Keratinocyte (primary cell): ENCODE measurements at regions not wholly inside any gene's neighbourhood (a gene's known extent, or its start where the extent isn't known, plus 50 kb on each side); places are given as distances from the start of the nearest gene placed in this dataset.
"Not testable (repeated sequence)": the region's sequence is repeated elsewhere in the genome, so short reads cannot be mapped to it uniquely, and the experiment has no call there.

Source experiments
- DNase-seq: peaks from one replicate; pipeline ENCODE4 v3.0.0-alpha.2; 2011; ENCODE audit warnings: low read depth, missing footprints, low spot score
- FAIRE-seq: peaks from 2 replicates; lab custom pipeline; 2011; peaks lifted over from hg19 to GRCh38; lab: Jason Lieb, UNC
- H2AFZ ChIP-seq: 2 replicates; pipeline ENCODE4 v1.6.0; 2012; ENCODE audit warnings: low read length, control low read depth, inconsistent platforms; ENCODE audit not compliant: control insufficient read depth
- H3K27ac ChIP-seq: 2 replicates; pipeline ENCODE4 v1.5.1; 2011; ENCODE audit warnings: low read length; ENCODE audit not compliant: control insufficient read depth, insufficient read depth
- H3K27me3 ChIP-seq: 3 replicates; pipeline ENCODE4 v1.6.0; 2011; ENCODE audit warnings: low read length; ENCODE audit not compliant: control insufficient read depth, insufficient read depth; ENCODE audit errors: extremely low read depth
- H3K36me3 ChIP-seq, 2 experiments: 2 replicates in 1 of 2; 3 replicates in 1 of 2; pipeline ENCODE4 v1.5.1; 2011; ENCODE audit warnings: low read length in 2 of 2, mild to moderate bottlenecking in 1 of 2; ENCODE audit not compliant: control insufficient read depth in 2 of 2, insufficient read depth in 2 of 2; ENCODE audit errors: extremely low read depth in 1 of 2
- H3K4me1 ChIP-seq: 3 replicates; pipeline ENCODE4 v1.5.1; 2011; ENCODE audit warnings: low read length; ENCODE audit not compliant: control insufficient read depth, insufficient read depth; ENCODE audit errors: extremely low read depth
- H3K4me2 ChIP-seq: 3 replicates; pipeline ENCODE4 v1.6.0; 2011; ENCODE audit warnings: low read depth, low read length; ENCODE audit not compliant: control insufficient read depth, insufficient read depth; ENCODE audit errors: extremely low read depth
- H3K4me3 ChIP-seq, 3 experiments: fragments of 200-600 bp in 1 of 3; sonication (generic) in 1 of 3; 2 replicates in 2 of 3; 3 replicates in 1 of 3; pipeline ENCODE4 v1.5.1; 2011 to 2016; ENCODE audit warnings: low read length in 3 of 3, mild to moderate bottlenecking in 3 of 3, control low read depth in 2 of 3, inconsistent platforms in 1 of 3, low read depth in 1 of 3, mixed read lengths in 1 of 3, mixed run types in 1 of 3, moderate library complexity in 1 of 3; ENCODE audit not compliant: control insufficient read depth in 2 of 3, insufficient read depth in 2 of 3; ENCODE audit errors: extremely low read depth in 1 of 3
- H3K79me2 ChIP-seq: 2 replicates; pipeline ENCODE4 v1.6.0; 2012; ENCODE audit warnings: low read length; ENCODE audit not compliant: control insufficient read depth, insufficient read depth
- H3K9ac ChIP-seq: 3 replicates; pipeline ENCODE4 v1.6.0; 2011; ENCODE audit warnings: low read length; ENCODE audit not compliant: control insufficient read depth, insufficient read depth; ENCODE audit errors: extremely low read depth
- H3K9me1 ChIP-seq: 3 replicates; pipeline ENCODE4 v1.6.0; 2011; ENCODE audit warnings: low read length; ENCODE audit not compliant: control insufficient read depth, insufficient read depth; ENCODE audit errors: extremely low read depth
- H3K9me3 ChIP-seq: 2 replicates; pipeline ENCODE4 v1.5.1; 2012; ENCODE audit warnings: low read depth, low read length; ENCODE audit not compliant: control insufficient read depth
- H4K20me1 ChIP-seq: 3 replicates; pipeline ENCODE4 v1.6.0; 2011; ENCODE audit warnings: low read length; ENCODE audit not compliant: control insufficient read depth, insufficient read depth; ENCODE audit errors: extremely low read depth
- EZH2 ChIP-seq: IDR thresholded peaks from one replicate; pipeline ENCODE4 v1.6.1; 2012; ENCODE audit warnings: inconsistent platforms, mild to moderate bottlenecking, low read length, moderate library complexity
- dilution Hi-C: fragments of 300-500 bp; cut with MboI; formaldehyde crosslinking; loops from one replicate; pipeline ENCODE4 v1.7.0; 2020; ENCODE audit warnings: low sequenced_read_pairs; ENCODE audit not compliant: extremely low pct_ligation_motif_present
- TF ChIP-seq, protein P1 (sequence below), 3 experiments: IDR thresholded peaks in 1 of 3; conservative IDR thresholded peaks in 1 of 3; optimal IDR thresholded peaks in 1 of 3; 2 replicates in 2 of 3; 3 replicates in 1 of 3; pipeline versions ENCODE3 to v1.5.1; 2011; ENCODE audit warnings: low read length in 3 of 3, mild to moderate bottlenecking in 3 of 3, moderate library complexity in 2 of 3, control low read depth in 1 of 3, inconsistent platforms in 1 of 3; ENCODE audit not compliant: insufficient read depth in 2 of 3; ENCODE audit errors: extremely low read depth in 1 of 3

GRCh38 chr7:69105092-69105491, 493.2 kb upstream of the AUTS2 start:
- Histone ChIP-seq H3K27ac (peak overlapping the region; percentile 80), H3K9me1 (no peaks in the 10 kb centered on the region), H3K4me2 (peak overlapping the region; percentile 61), H3K9me3 (no peaks in the 10 kb centered on the region), H3K9ac (peak overlapping the region; percentile 47), H2AFZ (peak overlapping the region; percentile 97), H3K4me3 (peak overlapping the region in 1 of 3 experiments; percentile 16), H3K27me3 (no peaks in the 10 kb centered on the region), H3K36me3 (no peaks in the 10 kb centered on the region), H4K20me1 (no peaks in the 10 kb centered on the region), H3K4me1 (peaks cover 19% of the 10 kb centered on the region), H3K79me2 (no peaks in the 10 kb centered on the region)
- FAIRE-seq (peak; percentile 94), DNase-seq (peak; percentile 77)
- TF ChIP-seq, protein P1, sequence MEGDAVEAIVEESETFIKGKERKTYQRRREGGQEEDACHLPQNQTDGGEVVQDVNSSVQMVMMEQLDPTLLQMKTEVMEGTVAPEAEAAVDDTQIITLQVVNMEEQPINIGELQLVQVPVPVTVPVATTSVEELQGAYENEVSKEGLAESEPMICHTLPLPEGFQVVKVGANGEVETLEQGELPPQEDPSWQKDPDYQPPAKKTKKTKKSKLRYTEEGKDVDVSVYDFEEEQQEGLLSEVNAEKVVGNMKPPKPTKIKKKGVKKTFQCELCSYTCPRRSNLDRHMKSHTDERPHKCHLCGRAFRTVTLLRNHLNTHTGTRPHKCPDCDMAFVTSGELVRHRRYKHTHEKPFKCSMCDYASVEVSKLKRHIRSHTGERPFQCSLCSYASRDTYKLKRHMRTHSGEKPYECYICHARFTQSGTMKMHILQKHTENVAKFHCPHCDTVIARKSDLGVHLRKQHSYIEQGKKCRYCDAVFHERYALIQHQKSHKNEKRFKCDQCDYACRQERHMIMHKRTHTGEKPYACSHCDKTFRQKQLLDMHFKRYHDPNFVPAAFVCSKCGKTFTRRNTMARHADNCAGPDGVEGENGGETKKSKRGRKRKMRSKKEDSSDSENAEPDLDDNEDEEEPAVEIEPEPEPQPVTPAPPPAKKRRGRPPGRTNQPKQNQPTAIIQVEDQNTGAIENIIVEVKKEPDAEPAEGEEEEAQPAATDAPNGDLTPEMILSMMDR (optimal IDR thresholded peaks at IDR 0.05 in 1 of 3, IDR thresholded peaks at IDR 0.05 in 1 of 3, conservative IDR thresholded peaks at IDR 0.05 in 1 of 3; ENCODE audit: extremely low read depth in 1 of 3, insufficient read depth in 2 of 3, low read length in 3 of 3) = no peak
- no peak for TF ChIP-seq EZH2
- dilution Hi-C loops = no loop called here

DNA sequence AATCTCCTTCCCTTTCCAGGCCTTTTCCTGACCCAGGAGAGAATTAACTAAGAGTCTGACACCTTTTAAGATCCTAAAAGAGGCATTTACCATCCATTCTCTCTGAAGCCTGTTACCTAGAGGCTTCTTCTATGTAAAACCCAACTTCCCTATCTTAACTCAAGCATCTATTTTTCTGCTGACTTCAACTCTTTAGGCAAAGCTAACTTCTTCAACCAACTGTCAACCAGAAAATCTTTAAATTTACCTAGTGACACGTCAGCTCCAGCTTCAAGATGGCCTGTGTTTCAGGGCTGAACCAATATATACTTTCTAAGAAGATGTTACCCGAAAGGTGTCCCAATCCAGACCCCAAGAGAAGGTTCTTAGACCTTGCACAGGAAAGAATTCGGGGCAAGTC, 492.3 kb upstream of the AUTS2 start:
- dilution Hi-C loops = no loop called here
- no peaks in the 10 kb centered on the region for H3K27me3 ChIP-seq
- H3K9ac ChIP-seq = no peak overlapping the region
- H3K79me2 ChIP-seq = no peaks in the 10 kb centered on the region
- no peak overlapping the region for H3K27ac ChIP-seq
- H3K9me3 ChIP-seq = no peaks in the 10 kb centered on the region
- no peak overlapping the region for H2AFZ ChIP-seq
- no peak overlapping the region for H3K4me2 ChIP-seq
- DNase-seq = no peak
- peaks cover 19% of the 10 kb centered on the region for H3K4me1 ChIP-seq
- no peaks in the 10 kb centered on the region for H3K36me3 ChIP-seq
- TF ChIP-seq EZH2 = no peak
- TF ChIP-seq, protein P1 (optimal IDR thresholded peaks at IDR 0.05 in 1 of 3, IDR thresholded peaks at IDR 0.05 in 1 of 3, conservative IDR thresholded peaks at IDR 0.05 in 1 of 3; ENCODE audit: extremely low read depth in 1 of 3, insufficient read depth in 2 of 3, low read length in 3 of 3) = no peak
- no peak overlapping the region for H3K4me3 ChIP-seq
- H4K20me1 ChIP-seq = no peaks in the 10 kb centered on the region
- H3K9me1 ChIP-seq = no peaks in the 10 kb centered on the region
- no peak for FAIRE-seq

GRCh38 chr7:69106449-69106848, 491.8 kb upstream of the AUTS2 start:
- H3K9me1 ChIP-seq, H3K27ac ChIP-seq, FAIRE-seq, H2AFZ ChIP-seq, H3K27me3 ChIP-seq, dilution Hi-C loops, DNase-seq, H3K4me2 ChIP-seq, H3K9ac ChIP-seq, H3K9me3 ChIP-seq, H3K4me3 ChIP-seq, H3K79me2 ChIP-seq, H3K36me3 ChIP-seq, H4K20me1 ChIP-seq: not testable (repeated sequence)
- H3K4me1 ChIP-seq = peaks cover 19% of the 10 kb centered on the region

DNA sequence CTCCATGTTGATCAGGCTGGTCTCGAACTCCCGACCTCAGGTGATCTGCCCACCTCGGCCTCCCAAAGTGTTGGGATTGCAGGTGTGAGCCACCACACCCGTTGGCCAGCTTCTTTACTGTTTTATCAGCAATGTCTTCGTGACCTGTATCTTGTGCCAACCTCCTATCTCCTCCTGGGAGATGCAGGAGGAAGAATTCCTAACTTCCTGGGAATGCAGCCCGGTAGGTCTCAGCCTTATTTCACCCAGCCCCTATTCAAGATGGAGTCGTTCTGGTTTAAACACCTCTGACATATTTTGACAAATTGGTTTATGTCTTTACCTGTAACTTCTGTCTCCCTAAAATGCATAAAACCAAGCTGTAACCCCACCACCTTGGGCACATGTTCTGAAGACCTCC, 491.3 kb upstream of the AUTS2 start:
- H3K4me3 ChIP-seq, DNase-seq, H3K36me3 ChIP-seq, dilution Hi-C loops, H3K9me1 ChIP-seq, H3K79me2 ChIP-seq, H4K20me1 ChIP-seq, H2AFZ ChIP-seq, H3K27me3 ChIP-seq, H3K9me3 ChIP-seq, FAIRE-seq, H3K4me2 ChIP-seq, H3K27ac ChIP-seq, H3K9ac ChIP-seq: not testable (repeated sequence)
- H3K4me1 ChIP-seq = peaks cover 19% of the 10 kb centered on the region
